ENCODE measurements at regions not wholly inside any gene's neighbourhood (a gene's known extent, or its start where the extent isn't known, plus 50 kb on each side); places are given as distances from the start of the nearest gene placed in this dataset.

- TF ChIP-seq RAD21 (conservative IDR thresholded peaks at IDR 0.05 in 1 of 2, IDR thresholded peaks at IDR 0.05 in 1 of 2): peak; percentile 54 to 78
- no peak for TF ChIP-seq CBX8 (IDR thresholded peaks at IDR 0.05)
- TF ChIP-seq NFE2L2 (conservative IDR thresholded peaks at IDR 0.05; ENCODE audit: low read length): no peak
- no peak for TF ChIP-seq CHD4 (IDR thresholded peaks at IDR 0.05; ENCODE audit: borderline replicate concordance)
- TF ChIP-seq KDM5A (IDR thresholded peaks at IDR 0.05): no peak
- peak; percentile 72 for TF ChIP-seq SMC3 (IDR thresholded peaks at IDR 0.05)
- TF ChIP-seq JUNB (IDR thresholded peaks at IDR 0.05): peak; percentile 100
- TF ChIP-seq EP300 (IDR thresholded peaks at IDR 0.05): peak; percentile 99
- peak; percentile 51; the same call in 1 of the 2 replicates for TF ChIP-seq EHF (CRISPR knock-in tag; IDR thresholded peaks at IDR 0.05)
- no peak for TF ChIP-seq POLR2AphosphoS2 (conservative IDR thresholded peaks at IDR 0.05; ENCODE audit: low read length)
- peak; percentile 96 for TF ChIP-seq HOXB5 (CRISPR knock-in tag; IDR thresholded peaks at IDR 0.05)
- no peak for TF ChIP-seq HDAC2 (IDR thresholded peaks at IDR 0.05)
- TF ChIP-seq FOSB (CRISPR knock-in tag; IDR thresholded peaks at IDR 0.05): peak; percentile 43; the same call in 1 of the 2 replicates
- no peak for TF ChIP-seq BHLHE40 (IDR thresholded peaks at IDR 0.05; ENCODE audit: low read depth, low read length)
- no peak for TF ChIP-seq RCOR1 (IDR thresholded peaks at IDR 0.05; ENCODE audit: low read depth, low read length)
- TF ChIP-seq ZFP36 (IDR thresholded peaks at IDR 0.05; ENCODE audit: borderline replicate concordance, partially characterized antibody): peak; percentile 20
- TF ChIP-seq SREBF2 (IDR thresholded peaks at IDR 0.05): no peak
- peak; percentile 91 for TF ChIP-seq HOXA7 (CRISPR knock-in tag; IDR thresholded peaks at IDR 0.05)
- TF ChIP-seq ESRRA (IDR thresholded peaks at IDR 0.05; ENCODE audit: borderline replicate concordance, low read length): no peak
- no peak for TF ChIP-seq POLR2A (IDR thresholded peaks at IDR 0.05; ENCODE audit: low read length)
- peak; percentile 88 for TF ChIP-seq MAFK (IDR thresholded peaks at IDR 0.05; ENCODE audit: partially characterized antibody)
- TF ChIP-seq, protein P1, sequence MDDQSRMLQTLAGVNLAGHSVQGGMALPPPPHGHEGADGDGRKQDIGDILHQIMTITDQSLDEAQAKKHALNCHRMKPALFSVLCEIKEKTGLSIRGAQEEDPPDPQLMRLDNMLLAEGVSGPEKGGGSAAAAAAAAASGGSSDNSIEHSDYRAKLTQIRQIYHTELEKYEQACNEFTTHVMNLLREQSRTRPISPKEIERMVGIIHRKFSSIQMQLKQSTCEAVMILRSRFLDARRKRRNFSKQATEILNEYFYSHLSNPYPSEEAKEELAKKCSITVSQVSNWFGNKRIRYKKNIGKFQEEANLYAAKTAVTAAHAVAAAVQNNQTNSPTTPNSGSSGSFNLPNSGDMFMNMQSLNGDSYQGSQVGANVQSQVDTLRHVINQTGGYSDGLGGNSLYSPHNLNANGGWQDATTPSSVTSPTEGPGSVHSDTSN (IDR thresholded peaks at IDR 0.05): peak; percentile 88
- no peak for TF ChIP-seq PHF8 (IDR thresholded peaks at IDR 0.05; ENCODE audit: borderline replicate concordance, low read depth)
- TF ChIP-seq, protein P2, sequence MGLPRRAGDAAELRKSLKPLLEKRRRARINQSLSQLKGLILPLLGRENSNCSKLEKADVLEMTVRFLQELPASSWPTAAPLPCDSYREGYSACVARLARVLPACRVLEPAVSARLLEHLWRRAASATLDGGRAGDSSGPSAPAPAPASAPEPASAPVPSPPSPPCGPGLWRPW (IDR thresholded peaks at IDR 0.05): peak; percentile 77
- TF ChIP-seq, protein P3, sequence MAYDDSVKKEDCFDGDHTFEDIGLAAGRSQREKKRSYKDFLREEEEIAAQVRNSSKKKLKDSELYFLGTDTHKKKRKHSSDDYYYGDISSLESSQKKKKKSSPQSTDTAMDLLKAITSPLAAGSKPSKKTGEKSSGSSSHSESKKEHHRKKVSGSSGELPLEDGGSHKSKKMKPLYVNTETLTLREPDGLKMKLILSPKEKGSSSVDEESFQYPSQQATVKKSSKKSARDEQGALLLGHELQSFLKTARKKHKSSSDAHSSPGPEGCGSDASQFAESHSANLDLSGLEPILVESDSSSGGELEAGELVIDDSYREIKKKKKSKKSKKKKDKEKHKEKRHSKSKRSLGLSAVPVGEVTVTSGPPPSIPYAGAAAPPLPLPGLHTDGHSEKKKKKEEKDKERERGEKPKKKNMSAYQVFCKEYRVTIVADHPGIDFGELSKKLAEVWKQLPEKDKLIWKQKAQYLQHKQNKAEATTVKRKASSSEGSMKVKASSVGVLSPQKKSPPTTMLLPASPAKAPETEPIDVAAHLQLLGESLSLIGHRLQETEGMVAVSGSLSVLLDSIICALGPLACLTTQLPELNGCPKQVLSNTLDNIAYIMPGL (CRISPR knock-in tag; IDR thresholded peaks at IDR 0.05; ENCODE audit: borderline replicate concordance): no peak
- TF ChIP-seq NR3C1 (IDR thresholded peaks at IDR 0.05): no peak
- TF ChIP-seq MAZ (IDR thresholded peaks at IDR 0.05; ENCODE audit: borderline replicate concordance, low read depth, low read length): no peak
- no peak for TF ChIP-seq CBX2 (IDR thresholded peaks at IDR 0.05; ENCODE audit: borderline replicate concordance, low read depth)
- TF ChIP-seq NPAS2 (CRISPR knock-in tag; IDR thresholded peaks at IDR 0.05; ENCODE audit: borderline replicate concordance): no peak
Measured at GRCh38 chr9:78866207-78867132, 569.5 kb downstream of the PSAT1 start (continued).
